ENCODE measurements at regions not wholly inside any gene's neighbourhood (a gene's known extent, or its start where the extent isn't known, plus 50 kb on each side); places are given as distances from the start of the nearest gene placed in this dataset.

GRCh38 chrX:13151828-13152517, 107.6 kb upstream of the FAM9C start:
- H3K36me3 ChIP-seq: no peaks in the 10 kb centered on the region
- H3K27ac ChIP-seq: peak overlapping the region; percentile 60 to 76 (median 73)
- no peaks in the 10 kb centered on the region for H3K9me3 ChIP-seq
- no peaks in the 10 kb centered on the region for H3K27me3 ChIP-seq
- H3K4me1 ChIP-seq: peaks cover 0 to 18% (median 0%) of the 10 kb centered on the region in 3 donors
- peak overlapping the region in 1 of 2 donors; percentile 13 for H3K4me3 ChIP-seq
- ATAC-seq: peak; percentile 57
- TF ChIP-seq CTCF (IDR thresholded peaks at IDR 0.05) (no peak), POLR2A (IDR thresholded peaks at IDR 0.05) (no peak), POLR2AphosphoS5 (IDR thresholded peaks at IDR 0.05) (no peak), EP300 (IDR thresholded peaks at IDR 0.05) (no peak)
- WGBS, 2 donors (ENCODE audit: low coverage in 1 of 2): 7 to 15% methylated on average over 6 to 7 of the region's 8 CpGs

GRCh38 chrX:13149702-13150350, 105.4 kb upstream of the FAM9C start:
- 71% methylated on average over 1 of the region's 5 CpGs; no CpG with 5 or more reads in 1 of the 2 donors for WGBS, 2 donors (ENCODE audit: low coverage in 1 of 2)
- H3K36me3 ChIP-seq: no peaks in the 10 kb centered on the region
- TF ChIP-seq EP300 (IDR thresholded peaks at IDR 0.05) (no peak), POLR2AphosphoS5 (IDR thresholded peaks at IDR 0.05) (no peak), CTCF (IDR thresholded peaks at IDR 0.05) (no peak)
- peaks cover 0 to 18% (median 0%) of the 10 kb centered on the region in 3 donors for H3K4me1 ChIP-seq
- H3K9me3 ChIP-seq: no peaks in the 10 kb centered on the region
- ATAC-seq: no peak
- no peaks in the 10 kb centered on the region for H3K27me3 ChIP-seq
- no peak overlapping the region for H3K27ac ChIP-seq
- H3K4me3 ChIP-seq: no peak overlapping the region

GRCh38 chrX:13147733-13148132, 103.3 kb upstream of the FAM9C start:
- Histone ChIP-seq H3K9me3 (no peaks in the 10 kb centered on the region), H3K27ac (no peak overlapping the region), H3K4me3 (no peak overlapping the region), H3K27me3 (no peaks in the 10 kb centered on the region), H3K4me1 (peaks cover 0 to 13% (median 0%) of the 10 kb centered on the region in 3 donors), H3K36me3 (no peaks in the 10 kb centered on the region)
- no peak for TF ChIP-seq POLR2A (IDR thresholded peaks at IDR 0.05)
- no peak for TF ChIP-seq EP300 (IDR thresholded peaks at IDR 0.05)
- no peak for TF ChIP-seq CTCF (IDR thresholded peaks at IDR 0.05)
- no peak for TF ChIP-seq POLR2AphosphoS5 (IDR thresholded peaks at IDR 0.05)
- no peak for ATAC-seq

- H3K36me3 ChIP-seq: no peaks in the 10 kb centered on the region
- TF ChIP-seq CTCF (IDR thresholded peaks at IDR 0.05): no peak
- no peak for TF ChIP-seq EP300 (IDR thresholded peaks at IDR 0.05)
- TF ChIP-seq POLR2AphosphoS5 (IDR thresholded peaks at IDR 0.05): no peak
- TF ChIP-seq POLR2A (IDR thresholded peaks at IDR 0.05): no peak
- no peak for ATAC-seq
- H3K4me3 ChIP-seq: no peak overlapping the region
- H3K4me1 ChIP-seq: peaks cover 0 to 7% (median 0%) of the 10 kb centered on the region in 3 donors
- WGBS, 2 donors (ENCODE audit: low coverage in 1 of 2): 80 to 93% methylated on average over 2 of the region's 3 CpGs
- no peaks in the 10 kb centered on the region for H3K27me3 ChIP-seq
- H3K27ac ChIP-seq: no peak overlapping the region
- H3K9me3 ChIP-seq: no peaks in the 10 kb centered on the region
Observed at GRCh38 chrX:13147147-13147546, 102.7 kb upstream of the FAM9C start.

Measured in gastroesophageal sphincter (tissue), 4 donors.